OCI-LY1 (cell line): ENCODE measurements at regions not wholly inside any gene's neighbourhood (a gene's known extent, or its start where the extent isn't known, plus 50 kb on each side); places are given as distances from the start of the nearest gene placed in this dataset.

Experiments
- EZH2 ChIP-seq: fragments of 200-600 bp; sonication (generic), shearing (Covaris generic); IDR thresholded peaks from 2 replicates; pipeline ENCODE4 v1.8.0; 2017; ENCODE audit warnings: borderline replicate concordance, mixed run types, mild to moderate bottlenecking, antibody characterized with exemption, low read length, moderate library complexity, mixed read lengths
- TF ChIP-seq, protein P1 (sequence below): fragments of 200-600 bp; sonication (generic), shearing (Covaris generic); IDR thresholded peaks from 2 replicates; pipeline ENCODE4 v1.5.1; 2017; ENCODE audit warnings: mild to moderate bottlenecking, antibody characterized with exemption, low read length, moderate library complexity, mixed read lengths

DNA sequence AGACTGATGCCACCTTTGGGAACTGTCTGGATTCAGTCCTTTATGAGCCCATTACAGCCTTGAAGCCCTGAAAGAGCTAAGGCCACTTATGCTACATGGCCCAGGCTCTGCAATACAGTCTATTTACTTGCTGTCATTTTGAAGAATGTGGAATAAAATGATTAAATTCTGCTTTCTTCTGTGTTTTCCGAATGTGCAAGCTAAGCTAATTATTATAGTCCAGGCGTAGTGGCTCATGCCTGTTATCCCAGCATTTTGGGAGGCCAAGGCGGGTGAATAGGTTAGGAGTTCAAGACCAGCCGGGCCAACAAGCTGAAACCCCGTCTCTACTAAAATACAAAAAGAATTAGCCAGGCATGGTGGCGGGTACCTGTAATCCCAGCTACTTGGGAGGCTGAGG, 142.5 kb downstream of the TEX29 start:
- TF ChIP-seq, protein P1, sequence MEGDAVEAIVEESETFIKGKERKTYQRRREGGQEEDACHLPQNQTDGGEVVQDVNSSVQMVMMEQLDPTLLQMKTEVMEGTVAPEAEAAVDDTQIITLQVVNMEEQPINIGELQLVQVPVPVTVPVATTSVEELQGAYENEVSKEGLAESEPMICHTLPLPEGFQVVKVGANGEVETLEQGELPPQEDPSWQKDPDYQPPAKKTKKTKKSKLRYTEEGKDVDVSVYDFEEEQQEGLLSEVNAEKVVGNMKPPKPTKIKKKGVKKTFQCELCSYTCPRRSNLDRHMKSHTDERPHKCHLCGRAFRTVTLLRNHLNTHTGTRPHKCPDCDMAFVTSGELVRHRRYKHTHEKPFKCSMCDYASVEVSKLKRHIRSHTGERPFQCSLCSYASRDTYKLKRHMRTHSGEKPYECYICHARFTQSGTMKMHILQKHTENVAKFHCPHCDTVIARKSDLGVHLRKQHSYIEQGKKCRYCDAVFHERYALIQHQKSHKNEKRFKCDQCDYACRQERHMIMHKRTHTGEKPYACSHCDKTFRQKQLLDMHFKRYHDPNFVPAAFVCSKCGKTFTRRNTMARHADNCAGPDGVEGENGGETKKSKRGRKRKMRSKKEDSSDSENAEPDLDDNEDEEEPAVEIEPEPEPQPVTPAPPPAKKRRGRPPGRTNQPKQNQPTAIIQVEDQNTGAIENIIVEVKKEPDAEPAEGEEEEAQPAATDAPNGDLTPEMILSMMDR = no peak
- no peak for TF ChIP-seq EZH2
